Cardiac muscle cell (in vitro differentiated cells and primary cell): ENCODE measurements at regions not wholly inside any gene's neighbourhood (a gene's known extent, or its start where the extent isn't known, plus 50 kb on each side); places are given as distances from the start of the nearest gene placed in this dataset.

ENCODE experiments used
- DNase-seq, 2 donors: peaks; one replicate each; pipeline versions ENCODE4 v3.0.0 to v3.0.0-alpha.2; 2010 to 2017; ENCODE audit warnings: low read depth in 1 of 2, low spot score in 1 of 2
- H3K27ac ChIP-seq: fragments of 200-600 bp; sonication (generic); 2 replicates; pipeline ENCODE4 v1.5.1; 2016
- H3K27me3 ChIP-seq: fragments of 200-600 bp; sonication (generic); 2 replicates; pipeline ENCODE4 v1.6.0; 2016; ENCODE audit warnings: control low read depth
- H3K36me3 ChIP-seq: fragments of 200-600 bp; sonication (generic); 2 replicates; pipeline ENCODE4 v1.5.1; 2016; ENCODE audit warnings: control low read depth
- H3K4me1 ChIP-seq: fragments of 200-600 bp; sonication (generic); 2 replicates; pipeline ENCODE4 v1.8.1; 2017; ENCODE audit warnings: low read depth, mild to moderate bottlenecking, mixed run types
- H3K4me3 ChIP-seq: fragments of 200-600 bp; sonication (generic); 2 replicates; pipeline ENCODE4 v1.5.1; 2016; ENCODE audit warnings: mild to moderate bottlenecking
- H3K9me3 ChIP-seq: fragments of 200-600 bp; sonication (generic); 2 replicates; pipeline ENCODE4 v1.5.1; 2017; ENCODE audit warnings: low read depth, mild to moderate bottlenecking, control low read depth
- CTCF ChIP-seq: IDR thresholded peaks from 2 replicates; pipeline ENCODE4 v1.5.1; 2012; ENCODE audit warnings: low read depth, mild to moderate bottlenecking, low read length

GRCh38 chr5:98471458-98471857, 302.0 kb upstream of the RGMB start:
- H3K4me3 ChIP-seq: no peak overlapping the region
- DNase-seq: no peak
- H3K4me1 ChIP-seq: no peaks in the 10 kb centered on the region
- no peaks in the 10 kb centered on the region for H3K36me3 ChIP-seq
- no peak overlapping the region for H3K27ac ChIP-seq
- no peaks in the 10 kb centered on the region for H3K9me3 ChIP-seq
- TF ChIP-seq CTCF: no peak
- no peaks in the 10 kb centered on the region for H3K27me3 ChIP-seq

GRCh38 chr5:98474216-98474615, 299.2 kb upstream of the RGMB start:
- no peaks in the 10 kb centered on the region for H3K27me3 ChIP-seq
- no peak overlapping the region for H3K4me3 ChIP-seq
- no peaks in the 10 kb centered on the region for H3K4me1 ChIP-seq
- no peak for TF ChIP-seq CTCF
- no peak overlapping the region for H3K27ac ChIP-seq
- no peaks in the 10 kb centered on the region for H3K9me3 ChIP-seq
- no peaks in the 10 kb centered on the region for H3K36me3 ChIP-seq
- no peak for DNase-seq

GRCh38 chr5:98474782-98475181, 298.7 kb upstream of the RGMB start:
- no peak for TF ChIP-seq CTCF
- no peak overlapping the region for H3K4me3 ChIP-seq
- H3K27me3 ChIP-seq: no peaks in the 10 kb centered on the region
- no peaks in the 10 kb centered on the region for H3K9me3 ChIP-seq
- peak in 1 of 2 donors; percentile 49 for DNase-seq
- no peaks in the 10 kb centered on the region for H3K4me1 ChIP-seq
- H3K27ac ChIP-seq: no peak overlapping the region
- no peaks in the 10 kb centered on the region for H3K36me3 ChIP-seq

- DNase-seq: no peak
- TF ChIP-seq CTCF: no peak
- no peaks in the 10 kb centered on the region for H3K9me3 ChIP-seq
- no peaks in the 10 kb centered on the region for H3K27me3 ChIP-seq
- no peak overlapping the region for H3K27ac ChIP-seq
- H3K4me1 ChIP-seq: no peaks in the 10 kb centered on the region
- no peaks in the 10 kb centered on the region for H3K36me3 ChIP-seq
- H3K4me3 ChIP-seq: no peak overlapping the region
These were observed 290.9 kb upstream of the RGMB start for GRCh38 chr5:98482321-98483300.

- Histone ChIP-seq H3K36me3 (no peaks in the 10 kb centered on the region), H3K27ac (no peak overlapping the region), H3K9me3 (no peaks in the 10 kb centered on the region), H3K4me3 (no peak overlapping the region), H3K27me3 (no peaks in the 10 kb centered on the region), H3K4me1 (no peaks in the 10 kb centered on the region)
- peak in 1 of 2 donors; percentile 38 for DNase-seq
- TF ChIP-seq CTCF: no peak
These were observed 290.2 kb upstream of the RGMB start for GRCh38 chr5:98483301-98483685.
